ENCODE measurements at regions not wholly inside any gene's neighbourhood (a gene's known extent, or its start where the extent isn't known, plus 50 kb on each side); places are given as distances from the start of the nearest gene placed in this dataset.

DNA sequence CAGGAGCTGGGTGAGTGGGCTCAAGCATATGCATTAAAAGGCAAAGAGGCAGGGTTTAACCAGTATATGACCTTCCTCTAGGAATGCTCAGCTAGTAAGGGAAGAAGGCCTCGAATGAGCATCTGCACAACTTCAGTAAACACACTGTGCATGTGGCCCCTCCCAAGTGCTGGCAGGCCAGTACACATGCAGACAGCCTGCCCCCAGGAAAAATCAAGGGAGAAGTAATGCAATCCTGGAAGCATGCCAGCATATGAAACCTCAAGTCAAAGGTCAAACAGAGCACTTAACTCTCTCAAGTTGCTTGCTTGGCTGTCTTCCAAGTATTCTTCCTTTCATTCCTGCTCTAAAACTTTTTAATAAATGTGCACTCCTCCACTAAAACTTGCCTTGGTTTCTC, 208.4 kb downstream of the ACTR3B start:
- DNase-seq: no peak
- TF ChIP-seq POLR2AphosphoS5 (IDR thresholded peaks at IDR 0.05) (no peak), POLR2A (IDR thresholded peaks at IDR 0.05) (no peak)
- TF ChIP-seq, protein P1, sequence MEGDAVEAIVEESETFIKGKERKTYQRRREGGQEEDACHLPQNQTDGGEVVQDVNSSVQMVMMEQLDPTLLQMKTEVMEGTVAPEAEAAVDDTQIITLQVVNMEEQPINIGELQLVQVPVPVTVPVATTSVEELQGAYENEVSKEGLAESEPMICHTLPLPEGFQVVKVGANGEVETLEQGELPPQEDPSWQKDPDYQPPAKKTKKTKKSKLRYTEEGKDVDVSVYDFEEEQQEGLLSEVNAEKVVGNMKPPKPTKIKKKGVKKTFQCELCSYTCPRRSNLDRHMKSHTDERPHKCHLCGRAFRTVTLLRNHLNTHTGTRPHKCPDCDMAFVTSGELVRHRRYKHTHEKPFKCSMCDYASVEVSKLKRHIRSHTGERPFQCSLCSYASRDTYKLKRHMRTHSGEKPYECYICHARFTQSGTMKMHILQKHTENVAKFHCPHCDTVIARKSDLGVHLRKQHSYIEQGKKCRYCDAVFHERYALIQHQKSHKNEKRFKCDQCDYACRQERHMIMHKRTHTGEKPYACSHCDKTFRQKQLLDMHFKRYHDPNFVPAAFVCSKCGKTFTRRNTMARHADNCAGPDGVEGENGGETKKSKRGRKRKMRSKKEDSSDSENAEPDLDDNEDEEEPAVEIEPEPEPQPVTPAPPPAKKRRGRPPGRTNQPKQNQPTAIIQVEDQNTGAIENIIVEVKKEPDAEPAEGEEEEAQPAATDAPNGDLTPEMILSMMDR (IDR thresholded peaks at IDR 0.05 in 8 of 11, conservative IDR thresholded peaks at IDR 0.05 in 3 of 11): no peak
- H3K9me3 ChIP-seq: peaks cover 0 to 31% (median 8%) of the 10 kb centered on the region in 8 donors
- no peaks in the 10 kb centered on the region for H3K4me1 ChIP-seq
- peaks cover 0 to 8% (median 0%) of the 10 kb centered on the region in 7 donors for H3K27me3 ChIP-seq (replicated peaks in 1 of 7)
- intact Hi-C loops (cut with DNase I; ENCODE audit: low total_unique reads): no loop called here
- no peak overlapping the region for H3K4me3 ChIP-seq
- no peak overlapping the region for H3K27ac ChIP-seq
- WGBS, 5 donors: 54 to 69% (median 61%) methylated on average over 1 of the region's 1 CpG
- H3K36me3 ChIP-seq: no peaks in the 10 kb centered on the region

GRCh38 chr7:152968514-152968913, 209.0 kb downstream of the ACTR3B start:
- Histone ChIP-seq H3K36me3 (no peaks in the 10 kb centered on the region), H3K9me3 (peaks cover 0 to 31% (median 8%) of the 10 kb centered on the region in 8 donors), H3K27me3 (replicated peaks in 1 of 7) (peaks cover 0 to 8% (median 0%) of the 10 kb centered on the region in 7 donors), H3K4me3 (no peak overlapping the region), H3K27ac (no peak overlapping the region), H3K4me1 (no peaks in the 10 kb centered on the region)
- no peak for DNase-seq
- 63 to 79% (median 73%) methylated on average over 3 of the region's 3 CpGs for WGBS, 5 donors
- TF ChIP-seq POLR2A (IDR thresholded peaks at IDR 0.05) (no peak), POLR2AphosphoS5 (IDR thresholded peaks at IDR 0.05) (no peak)
- TF ChIP-seq, protein P1 (IDR thresholded peaks at IDR 0.05 in 8 of 11, conservative IDR thresholded peaks at IDR 0.05 in 3 of 11): no peak
- intact Hi-C loops (cut with DNase I; ENCODE audit: low total_unique reads): no loop called here

DNA sequence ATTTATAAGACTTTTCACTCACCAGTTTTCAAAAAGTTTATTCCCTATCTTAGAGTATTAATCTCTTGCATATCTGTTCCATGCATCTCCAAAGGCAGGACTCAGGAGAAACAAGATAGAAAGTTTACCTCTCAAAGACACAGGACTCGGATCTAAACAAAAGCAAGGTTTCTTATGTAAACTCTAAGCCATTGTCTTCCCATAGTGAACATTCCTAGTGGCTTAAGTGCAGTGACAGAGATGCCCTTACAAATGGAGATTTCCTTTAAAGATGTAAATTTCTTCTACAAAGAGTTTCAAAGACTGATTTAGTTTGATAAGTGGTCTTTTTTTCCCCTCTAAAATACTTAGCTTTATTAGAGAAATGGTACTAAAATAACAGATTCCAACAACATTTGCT, 209.8 kb downstream of the ACTR3B start:
- no peak for DNase-seq
- Histone ChIP-seq H3K27ac (no peak overlapping the region), H3K4me1 (no peaks in the 10 kb centered on the region), H3K9me3 (peaks cover 0 to 31% (median 8%) of the 10 kb centered on the region in 8 donors), H3K27me3 (replicated peaks in 1 of 7) (peaks cover 0 to 8% (median 0%) of the 10 kb centered on the region in 7 donors), H3K36me3 (no peaks in the 10 kb centered on the region), H3K4me3 (no peak overlapping the region)
- intact Hi-C loops (cut with DNase I; ENCODE audit: low total_unique reads): no loop called here
- TF ChIP-seq POLR2AphosphoS5 (IDR thresholded peaks at IDR 0.05) (no peak), POLR2A (IDR thresholded peaks at IDR 0.05) (no peak)
- TF ChIP-seq, protein P1 (IDR thresholded peaks at IDR 0.05 in 8 of 11, conservative IDR thresholded peaks at IDR 0.05 in 3 of 11): no peak
- 32 to 59% (median 51%) methylated on average over 1 of the region's 1 CpG for WGBS, 5 donors

DNA sequence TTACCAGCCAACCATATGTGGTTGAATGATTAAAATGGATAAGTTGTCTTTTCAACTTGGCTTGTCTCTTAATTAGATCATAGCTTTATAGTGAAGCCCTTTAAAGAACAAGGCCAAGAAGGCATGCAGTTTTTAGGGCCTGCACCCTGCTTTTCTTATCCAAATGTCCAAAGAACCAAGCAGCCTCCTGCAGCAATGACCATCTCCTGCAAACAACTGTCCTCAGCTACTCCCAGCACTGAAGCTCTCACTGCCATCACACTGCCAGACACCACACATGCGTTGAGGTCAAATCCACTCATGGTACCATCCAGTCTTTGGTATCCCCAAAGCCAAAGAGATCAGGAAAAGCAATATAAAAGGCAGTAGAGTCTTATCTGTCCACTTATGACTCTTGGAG, 210.3 kb downstream of the ACTR3B start:
- TF ChIP-seq POLR2A (IDR thresholded peaks at IDR 0.05) (no peak), POLR2AphosphoS5 (IDR thresholded peaks at IDR 0.05) (no peak)
- TF ChIP-seq, protein P1 (IDR thresholded peaks at IDR 0.05 in 8 of 11, conservative IDR thresholded peaks at IDR 0.05 in 3 of 11): no peak
- no peak overlapping the region for H3K27ac ChIP-seq
- 50 to 71% (median 54%) methylated on average over 1 of the region's 1 CpG for WGBS, 5 donors
- intact Hi-C loops (cut with DNase I; ENCODE audit: low total_unique reads): no loop called here
- no peaks in the 10 kb centered on the region for H3K36me3 ChIP-seq
- DNase-seq: no peak
- H3K4me1 ChIP-seq: no peaks in the 10 kb centered on the region
- peaks cover 0 to 8% (median 0%) of the 10 kb centered on the region in 7 donors for H3K27me3 ChIP-seq (replicated peaks in 1 of 7)
- H3K9me3 ChIP-seq: peaks cover 0 to 31% (median 8%) of the 10 kb centered on the region in 8 donors
- no peak overlapping the region for H3K4me3 ChIP-seq

All from spleen (tissue), 11 donors.